SK-N-MC (cell line): ENCODE measurements at regions not wholly inside any gene's neighbourhood (a gene's known extent, or its start where the extent isn't known, plus 50 kb on each side); places are given as distances from the start of the nearest gene placed in this dataset.

Experiments
- EZH2 ChIP-seq: fragments of 200-600 bp; sonication (generic); IDR thresholded peaks from one replicate; pipeline ENCODE4 v1.6.1; 2017; ENCODE audit warnings: antibody characterized with exemption
- POLR2AphosphoS5 ChIP-seq: IDR thresholded peaks from 2 replicates; pipeline ENCODE4 v1.6.1; 2012; ENCODE audit warnings: mild to moderate bottlenecking, low read depth, low read length, borderline replicate concordance

DNA sequence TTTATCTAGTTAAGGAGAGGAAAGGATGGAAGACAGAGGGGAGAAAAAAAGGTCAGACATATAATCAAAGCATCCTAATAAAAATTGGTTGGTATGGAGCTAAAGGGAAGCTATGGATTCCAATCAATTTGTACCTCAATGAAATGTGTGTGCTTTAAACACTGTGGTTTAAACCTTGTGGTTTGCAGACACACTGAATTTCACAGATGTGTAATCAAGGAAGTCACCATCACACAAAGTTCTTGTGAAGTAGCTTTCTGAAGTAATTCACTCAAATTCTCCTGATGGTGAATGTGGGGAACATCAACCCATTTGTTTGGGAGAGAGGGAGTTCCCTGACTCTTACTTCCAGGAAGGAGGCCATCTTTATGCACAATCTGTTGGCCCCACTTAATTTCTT lies 243.3 kb upstream of the KRR1 start:
- TF ChIP-seq EZH2, result no peak
- TF ChIP-seq POLR2AphosphoS5, result no peak
